Stimulated activated CD4-positive, alpha-beta T cell treated with anti-CD3 and anti-CD28 coated beads, Interleukin-4, amount 100 ng/mL, for 4 hours (primary cell): ENCODE measurements at regions not wholly inside any gene's neighbourhood (a gene's known extent, or its start where the extent isn't known, plus 50 kb on each side); places are given as distances from the start of the nearest gene placed in this dataset.

ENCODE experiments used
- DNase-seq, 2 experiments: peaks; one replicate each; pipeline ENCODE4 v3.0.0-alpha.2; 2020

- DNase-seq, result no peak
Measured at GRCh38 chr3:170780471-170780870, 89.5 kb downstream of the RPL22L1 start.

GRCh38 chr3:170778240-170779217 is 91.5 kb downstream of the RPL22L1 start:
- DNase-seq, result no peak

GRCh38 chr3:170777564-170777926 is 92.5 kb downstream of the RPL22L1 start:
- no peak for DNase-seq

- DNase-seq, result no peak
Measured at GRCh38 chr3:170776887-170777563, 93.0 kb downstream of the RPL22L1 start.

GRCh38 chr3:170773682-170774425 is 96.1 kb downstream of the RPL22L1 start:
- DNase-seq, result no peak

GRCh38 chr3:170772175-170772574 is 97.8 kb downstream of the RPL22L1 start:
- no peak for DNase-seq

- DNase-seq, result no peak
Measured at GRCh38 chr3:170768334-170768801, 101.6 kb downstream of the RPL22L1 start.

GRCh38 chr3:170767576-170767941 is 102.4 kb downstream of the RPL22L1 start:
- no peak for DNase-seq

- DNase-seq, result no peak
Measured at GRCh38 chr3:170766823-170767575, 103.0 kb downstream of the RPL22L1 start.

GRCh38 chr3:170766253-170766652 is 103.7 kb downstream of the RPL22L1 start:
- DNase-seq, result no peak

GRCh38 chr3:170765419-170766078 is 104.4 kb downstream of the RPL22L1 start:
- no peak for DNase-seq

GRCh38 chr3:170764017-170764416 is 106.0 kb downstream of the RPL22L1 start:
- DNase-seq, result no peak

- DNase-seq, result no peak
Measured at GRCh38 chr3:170762064-170762463, 107.9 kb downstream of the RPL22L1 start.

GRCh38 chr3:170761103-170761502 is 108.9 kb downstream of the RPL22L1 start:
- DNase-seq, result no peak

- no peak for DNase-seq
Measured at GRCh38 chr3:170760174-170760526, 109.8 kb downstream of the RPL22L1 start.

GRCh38 chr3:170759511-170760173 is 110.4 kb downstream of the RPL22L1 start:
- DNase-seq, result no peak

- no peak for DNase-seq
Measured at GRCh38 chr3:170757038-170757437, 113.0 kb downstream of the RPL22L1 start.

GRCh38 chr3:170754311-170754693 is 115.7 kb downstream of the RPL22L1 start:
- DNase-seq, result no peak

GRCh38 chr3:170753421-170754310 is 116.3 kb downstream of the RPL22L1 start:
- no peak for DNase-seq

GRCh38 chr3:170752571-170753155 is 117.3 kb downstream of the RPL22L1 start:
- no peak for DNase-seq
